ENCODE measurements at regions not wholly inside any gene's neighbourhood (a gene's known extent, or its start where the extent isn't known, plus 50 kb on each side); places are given as distances from the start of the nearest gene placed in this dataset.

DNA sequence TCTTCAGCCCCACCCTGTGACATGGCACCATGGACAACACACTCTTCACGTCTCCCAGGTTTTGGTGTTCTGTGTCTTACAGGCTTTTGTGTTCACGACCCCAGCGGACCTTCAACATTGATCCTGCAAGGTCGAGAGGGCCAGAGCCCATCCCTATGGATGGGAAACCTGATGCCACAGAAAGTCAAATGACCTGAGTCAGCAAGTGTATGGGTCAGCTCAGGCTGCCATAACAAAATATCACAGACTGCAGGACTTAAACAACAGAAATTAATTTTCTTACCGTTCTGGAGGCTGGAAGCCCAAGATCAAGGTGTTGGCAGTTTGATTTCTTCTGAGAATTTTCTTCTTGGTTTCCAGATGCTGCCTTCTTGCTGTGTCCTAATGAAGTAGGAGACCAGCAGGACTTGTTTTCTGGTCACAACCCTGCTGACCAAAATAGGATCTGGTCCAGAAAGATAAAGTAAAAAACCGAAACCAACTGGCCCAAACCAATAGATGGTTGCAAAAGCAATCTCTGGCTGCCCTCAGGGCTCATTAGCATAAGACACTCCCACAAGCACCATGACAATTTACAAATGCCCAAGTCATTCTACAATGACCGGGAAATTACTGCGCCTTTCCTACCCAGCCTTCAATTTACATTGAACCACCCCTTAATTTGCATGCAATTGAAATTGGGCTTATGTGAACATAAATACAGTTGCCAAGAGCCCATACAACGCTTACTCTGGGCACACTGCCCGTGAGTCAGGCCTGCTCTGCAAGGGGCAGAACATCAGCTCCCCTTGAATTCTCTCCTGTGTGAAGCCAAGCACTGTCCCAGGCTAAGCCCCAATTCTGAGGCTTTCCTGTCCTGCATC is 82.9 kb upstream of the SLC22A11 start:
- H3K27ac ChIP-seq (ENCODE audit: low read depth in 1 of 2, low read length in 1 of 2), result no peak overlapping the region
- 98% methylated on average over 10 of the region's 10 CpGs for WGBS
- H3K27me3 ChIP-seq (ENCODE audit: control insufficient read depth in 2 of 2, insufficient read depth in 1 of 2, low read length in 1 of 2), result no peaks in the 10 kb centered on the region
- H3K4me1 ChIP-seq (ENCODE audit: control insufficient read depth in 2 of 2, insufficient read depth in 2 of 2, low read length in 2 of 2), result peaks cover 3 to 14% of the 10 kb centered on the region in 2 donors
- H3K36me3 ChIP-seq (ENCODE audit: control insufficient read depth in 2 of 2, insufficient read depth in 2 of 2, low read length in 1 of 2), result no peaks in the 10 kb centered on the region
- H3K9me3 ChIP-seq (ENCODE audit: control insufficient read depth in 2 of 2, insufficient read depth in 1 of 2, low read length in 1 of 2), result no peaks in the 10 kb centered on the region
- no peak for DNase-seq (ENCODE audit: low read depth in 6 of 9, low spot score in 9 of 9)
- H3K4me3 ChIP-seq (ENCODE audit: low read length in 2 of 2), result no peak overlapping the region

DNA sequence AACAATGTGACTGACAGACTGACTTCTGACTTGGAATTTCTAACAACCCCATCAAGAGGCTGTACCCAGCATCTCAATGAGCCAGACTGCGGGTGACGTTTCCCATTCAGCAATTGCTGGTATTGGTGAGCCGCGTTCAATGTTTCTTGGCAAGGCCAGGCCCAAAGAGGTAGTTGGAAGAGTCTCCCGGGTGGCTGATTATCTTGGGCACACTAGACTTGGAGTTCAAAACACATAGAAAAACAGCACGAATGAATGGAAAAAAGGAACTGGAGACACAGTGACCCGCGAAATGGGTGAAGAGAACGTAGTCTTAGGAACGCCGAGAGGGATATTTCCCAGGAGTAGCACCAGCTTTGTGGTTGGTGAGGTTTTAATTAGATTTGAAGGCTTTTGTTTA is 81.1 kb upstream of the SLC22A11 start:
- Histone ChIP-seq H3K27me3 (ENCODE audit: control insufficient read depth in 2 of 2, insufficient read depth in 1 of 2, low read length in 1 of 2) (no peaks in the 10 kb centered on the region), H3K9me3 (ENCODE audit: control insufficient read depth in 2 of 2, insufficient read depth in 1 of 2, low read length in 1 of 2) (no peaks in the 10 kb centered on the region), H3K4me1 (ENCODE audit: control insufficient read depth in 2 of 2, insufficient read depth in 2 of 2, low read length in 2 of 2) (peaks cover 0 to 4% of the 10 kb centered on the region in 2 donors), H3K4me3 (ENCODE audit: low read length in 2 of 2) (no peak overlapping the region), H3K36me3 (ENCODE audit: control insufficient read depth in 2 of 2, insufficient read depth in 2 of 2, low read length in 1 of 2) (no peaks in the 10 kb centered on the region), H3K27ac (ENCODE audit: low read depth in 1 of 2, low read length in 1 of 2) (no peak overlapping the region)
- 95% methylated on average over 11 of the region's 11 CpGs for WGBS
- no peak for DNase-seq (ENCODE audit: low read depth in 6 of 9, low spot score in 9 of 9)

DNA sequence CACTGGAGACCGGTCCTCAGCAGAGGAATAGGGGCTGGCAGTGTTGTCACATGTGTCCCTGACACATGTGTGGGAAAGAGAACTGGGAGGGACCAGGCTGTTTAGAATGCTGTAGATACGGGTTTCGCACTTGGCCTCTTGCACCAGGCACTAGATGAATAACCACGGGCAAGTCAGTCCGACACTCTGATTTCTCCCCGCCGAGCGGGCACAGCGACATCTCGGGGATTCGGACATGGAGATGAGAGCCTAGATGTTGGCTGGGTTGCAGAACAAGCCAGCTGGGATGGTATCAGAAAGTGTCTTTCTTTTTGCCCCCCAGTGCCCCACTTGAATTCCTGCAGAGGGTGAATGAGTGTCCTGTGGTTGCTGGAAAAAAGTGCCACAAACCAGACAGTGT is 80.6 kb upstream of the SLC22A11 start:
- DNase-seq (ENCODE audit: low read depth in 6 of 9, low spot score in 9 of 9), result no peak
- Histone ChIP-seq H3K27ac (ENCODE audit: low read depth in 1 of 2, low read length in 1 of 2) (no peak overlapping the region), H3K27me3 (ENCODE audit: control insufficient read depth in 2 of 2, insufficient read depth in 1 of 2, low read length in 1 of 2) (no peaks in the 10 kb centered on the region), H3K36me3 (ENCODE audit: control insufficient read depth in 2 of 2, insufficient read depth in 2 of 2, low read length in 1 of 2) (no peaks in the 10 kb centered on the region), H3K4me3 (ENCODE audit: low read length in 2 of 2) (no peak overlapping the region), H3K9me3 (ENCODE audit: control insufficient read depth in 2 of 2, insufficient read depth in 1 of 2, low read length in 1 of 2) (no peaks in the 10 kb centered on the region), H3K4me1 (ENCODE audit: control insufficient read depth in 2 of 2, insufficient read depth in 2 of 2, low read length in 2 of 2) (no peaks in the 10 kb centered on the region)
- WGBS, result 98% methylated on average over 11 of the region's 11 CpGs

DNA sequence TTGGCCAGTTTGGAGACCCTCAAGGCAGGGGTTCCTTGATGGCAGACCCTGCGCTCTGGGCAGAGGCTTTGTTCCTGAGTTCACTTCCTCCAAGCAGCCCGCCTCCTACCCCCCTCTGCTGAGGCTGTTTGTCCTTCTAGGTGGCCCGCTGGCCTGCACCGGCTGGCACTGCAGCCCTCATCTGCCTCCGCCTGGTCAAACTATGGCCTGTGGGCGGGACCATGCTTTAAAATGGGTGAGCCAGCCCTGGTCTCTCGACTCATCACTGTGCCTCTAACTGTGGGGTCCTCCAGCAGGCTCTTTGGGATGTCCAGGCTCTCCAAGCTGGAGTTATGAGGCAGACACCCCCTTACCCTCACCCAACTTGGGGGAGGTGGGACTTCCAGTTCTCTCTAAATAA is 78.9 kb upstream of the SLC22A11 start:
- Histone ChIP-seq H3K4me1 (ENCODE audit: control insufficient read depth in 2 of 2, insufficient read depth in 2 of 2, low read length in 2 of 2) (no peaks in the 10 kb centered on the region), H3K36me3 (ENCODE audit: control insufficient read depth in 2 of 2, insufficient read depth in 2 of 2, low read length in 1 of 2) (no peaks in the 10 kb centered on the region), H3K27ac (ENCODE audit: low read depth in 1 of 2, low read length in 1 of 2) (no peak overlapping the region), H3K9me3 (ENCODE audit: control insufficient read depth in 2 of 2, insufficient read depth in 1 of 2, low read length in 1 of 2) (no peaks in the 10 kb centered on the region), H3K27me3 (ENCODE audit: control insufficient read depth in 2 of 2, insufficient read depth in 1 of 2, low read length in 1 of 2) (no peaks in the 10 kb centered on the region), H3K4me3 (ENCODE audit: low read length in 2 of 2) (no peak overlapping the region)
- 95% methylated on average over 7 of the region's 7 CpGs for WGBS
- DNase-seq (ENCODE audit: low read depth in 6 of 9, low spot score in 9 of 9), result no peak

DNA sequence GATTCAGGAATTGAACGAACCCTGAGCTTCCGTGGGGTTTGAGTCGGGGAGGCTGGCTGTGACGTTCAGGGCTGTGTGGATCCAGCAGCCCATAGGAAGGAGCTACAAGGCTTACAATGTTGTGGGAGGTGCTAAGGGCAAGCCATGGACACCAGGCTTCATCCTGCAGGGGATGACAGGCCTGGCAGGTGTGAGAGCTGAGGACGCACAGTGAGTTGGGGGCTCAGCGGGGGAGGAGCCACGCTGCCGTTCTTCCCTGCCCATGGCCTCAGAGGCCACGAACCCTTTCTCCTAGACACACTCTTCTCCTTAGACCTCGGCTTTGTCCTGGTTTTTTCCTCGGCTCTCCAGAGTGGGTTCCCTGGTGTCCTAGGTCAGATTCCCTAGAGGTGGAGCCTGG is 78.1 kb upstream of the SLC22A11 start:
- Histone ChIP-seq H3K27me3 (ENCODE audit: control insufficient read depth in 2 of 2, insufficient read depth in 1 of 2, low read length in 1 of 2) (no peaks in the 10 kb centered on the region), H3K4me3 (ENCODE audit: low read length in 2 of 2) (no peak overlapping the region), H3K27ac (ENCODE audit: low read depth in 1 of 2, low read length in 1 of 2) (no peak overlapping the region), H3K36me3 (ENCODE audit: control insufficient read depth in 2 of 2, insufficient read depth in 2 of 2, low read length in 1 of 2) (no peaks in the 10 kb centered on the region), H3K9me3 (ENCODE audit: control insufficient read depth in 2 of 2, insufficient read depth in 1 of 2, low read length in 1 of 2) (no peaks in the 10 kb centered on the region), H3K4me1 (ENCODE audit: control insufficient read depth in 2 of 2, insufficient read depth in 2 of 2, low read length in 2 of 2) (no peaks in the 10 kb centered on the region)
- 96% methylated on average over 11 of the region's 11 CpGs for WGBS
- DNase-seq (ENCODE audit: low read depth in 6 of 9, low spot score in 9 of 9), result no peak

DNA sequence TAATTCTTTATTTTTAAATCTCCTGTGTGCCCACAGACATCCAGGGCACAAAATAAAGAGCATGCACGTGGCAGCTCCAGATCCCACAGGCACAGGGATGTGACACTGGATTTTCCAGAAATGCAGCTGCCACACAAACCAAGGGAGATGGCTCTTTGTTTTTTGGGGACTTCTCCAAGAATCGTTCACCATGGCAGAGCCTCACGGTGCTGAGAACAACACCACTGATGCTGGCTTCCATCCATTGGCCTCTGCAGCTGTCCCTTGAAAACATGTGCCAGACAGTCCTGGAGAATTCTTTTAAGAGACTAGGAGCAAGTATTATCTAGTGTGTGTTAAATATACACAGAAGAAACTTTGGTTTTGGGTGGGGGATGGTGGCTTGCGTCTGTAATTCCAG is 73.2 kb upstream of the SLC22A11 start:
- Histone ChIP-seq H3K4me1 (ENCODE audit: control insufficient read depth in 2 of 2, insufficient read depth in 2 of 2, low read length in 2 of 2) (no peaks in the 10 kb centered on the region), H3K27me3 (ENCODE audit: control insufficient read depth in 2 of 2, insufficient read depth in 1 of 2, low read length in 1 of 2) (no peaks in the 10 kb centered on the region), H3K36me3 (ENCODE audit: control insufficient read depth in 2 of 2, insufficient read depth in 2 of 2, low read length in 1 of 2) (no peaks in the 10 kb centered on the region), H3K4me3 (ENCODE audit: low read length in 2 of 2) (no peak overlapping the region), H3K9me3 (ENCODE audit: control insufficient read depth in 2 of 2, insufficient read depth in 1 of 2, low read length in 1 of 2) (no peaks in the 10 kb centered on the region), H3K27ac (ENCODE audit: low read depth in 1 of 2, low read length in 1 of 2) (no peak overlapping the region)
- DNase-seq (ENCODE audit: low read depth in 6 of 9, low spot score in 9 of 9), result no peak
- 91% methylated on average over 4 of the region's 4 CpGs for WGBS

DNA sequence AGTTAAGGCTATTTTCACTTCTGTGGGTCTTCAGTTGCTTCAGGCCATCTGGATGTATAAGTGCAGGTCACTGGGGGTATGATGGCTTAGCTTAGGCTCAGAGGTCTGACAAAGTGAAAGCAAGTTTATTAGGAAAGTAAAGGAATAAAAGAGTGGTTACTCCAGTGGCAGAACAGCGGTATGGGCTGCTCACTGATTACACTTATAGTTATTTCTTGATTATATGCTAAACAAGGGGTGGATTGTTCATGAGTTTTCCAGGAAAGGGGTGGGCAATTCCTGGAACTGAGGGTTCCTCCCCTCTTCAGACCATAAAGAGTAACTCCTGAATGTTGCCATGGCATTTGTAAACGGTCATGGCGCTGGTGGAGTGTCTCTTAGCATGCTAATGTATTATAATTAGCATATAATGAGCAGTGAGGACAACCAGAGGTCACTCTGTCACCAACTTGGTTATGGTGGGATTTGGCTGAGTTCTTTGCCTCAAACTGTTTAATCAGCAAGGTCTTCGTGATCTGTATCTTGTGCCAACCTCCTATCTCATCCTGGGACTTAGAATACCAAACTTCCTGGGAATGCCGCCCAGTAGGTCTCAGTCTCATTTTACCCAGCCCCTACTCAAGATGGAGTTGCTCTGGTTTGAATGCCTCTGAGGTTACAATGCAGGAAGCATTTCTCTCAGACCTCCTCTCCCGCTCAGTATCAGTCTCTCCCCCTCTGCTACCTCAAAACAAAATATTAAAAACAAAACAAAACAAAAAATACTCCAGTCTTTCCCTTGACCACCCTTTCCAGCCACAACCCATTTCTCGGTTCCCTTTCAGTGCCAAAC is 71.3 kb upstream of the SLC22A11 start:
- Histone ChIP-seq H3K27ac (ENCODE audit: low read depth in 1 of 2, low read length in 1 of 2) (no peak overlapping the region), H3K4me1 (ENCODE audit: control insufficient read depth in 2 of 2, insufficient read depth in 2 of 2, low read length in 2 of 2) (no peaks in the 10 kb centered on the region), H3K27me3 (ENCODE audit: control insufficient read depth in 2 of 2, insufficient read depth in 1 of 2, low read length in 1 of 2) (no peaks in the 10 kb centered on the region), H3K4me3 (ENCODE audit: low read length in 2 of 2) (no peak overlapping the region), H3K36me3 (ENCODE audit: control insufficient read depth in 2 of 2, insufficient read depth in 2 of 2, low read length in 1 of 2) (no peaks in the 10 kb centered on the region), H3K9me3 (ENCODE audit: control insufficient read depth in 2 of 2, insufficient read depth in 1 of 2, low read length in 1 of 2) (no peaks in the 10 kb centered on the region)
- DNase-seq (ENCODE audit: low read depth in 6 of 9, low spot score in 9 of 9), result no peak
- 95% methylated on average over 7 of the region's 7 CpGs for WGBS

DNA sequence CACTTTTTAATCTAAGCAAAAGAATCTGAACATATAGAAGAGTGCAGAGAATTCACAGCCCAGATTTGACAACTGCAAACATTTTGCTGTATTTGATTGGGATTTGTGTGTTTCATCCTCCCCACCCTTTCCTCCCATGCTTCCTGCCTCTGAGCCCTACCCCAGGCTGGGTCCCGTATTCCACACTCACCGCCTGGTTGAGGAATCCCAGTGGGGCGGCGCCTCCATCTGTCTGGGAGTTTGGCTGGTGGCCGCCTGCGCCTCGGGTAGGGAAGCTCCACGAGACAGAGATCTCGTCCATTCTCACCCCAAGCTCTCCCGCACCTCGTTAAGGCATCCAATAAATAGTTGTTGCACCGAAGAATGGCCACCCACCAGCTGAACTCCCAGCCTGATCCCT is 70.7 kb upstream of the SLC22A11 start:
- no peaks in the 10 kb centered on the region for H3K36me3 ChIP-seq (ENCODE audit: control insufficient read depth in 2 of 2, insufficient read depth in 2 of 2, low read length in 1 of 2)
- H3K4me3 ChIP-seq (ENCODE audit: low read length in 2 of 2), result no peak overlapping the region
- H3K4me1 ChIP-seq (ENCODE audit: control insufficient read depth in 2 of 2, insufficient read depth in 2 of 2, low read length in 2 of 2), result peaks cover 0 to 6% of the 10 kb centered on the region in 2 donors
- peaks cover 0 to under 1% of the 10 kb centered on the region in 2 donors for H3K27me3 ChIP-seq (ENCODE audit: control insufficient read depth in 2 of 2, insufficient read depth in 1 of 2, low read length in 1 of 2)
- DNase-seq (ENCODE audit: low read depth in 6 of 9, low spot score in 9 of 9), result no peak
- no peak overlapping the region for H3K27ac ChIP-seq (ENCODE audit: low read depth in 1 of 2, low read length in 1 of 2)
- 94% methylated on average over 12 of the region's 12 CpGs for WGBS
- H3K9me3 ChIP-seq (ENCODE audit: control insufficient read depth in 2 of 2, insufficient read depth in 1 of 2, low read length in 1 of 2), result no peaks in the 10 kb centered on the region

DNA sequence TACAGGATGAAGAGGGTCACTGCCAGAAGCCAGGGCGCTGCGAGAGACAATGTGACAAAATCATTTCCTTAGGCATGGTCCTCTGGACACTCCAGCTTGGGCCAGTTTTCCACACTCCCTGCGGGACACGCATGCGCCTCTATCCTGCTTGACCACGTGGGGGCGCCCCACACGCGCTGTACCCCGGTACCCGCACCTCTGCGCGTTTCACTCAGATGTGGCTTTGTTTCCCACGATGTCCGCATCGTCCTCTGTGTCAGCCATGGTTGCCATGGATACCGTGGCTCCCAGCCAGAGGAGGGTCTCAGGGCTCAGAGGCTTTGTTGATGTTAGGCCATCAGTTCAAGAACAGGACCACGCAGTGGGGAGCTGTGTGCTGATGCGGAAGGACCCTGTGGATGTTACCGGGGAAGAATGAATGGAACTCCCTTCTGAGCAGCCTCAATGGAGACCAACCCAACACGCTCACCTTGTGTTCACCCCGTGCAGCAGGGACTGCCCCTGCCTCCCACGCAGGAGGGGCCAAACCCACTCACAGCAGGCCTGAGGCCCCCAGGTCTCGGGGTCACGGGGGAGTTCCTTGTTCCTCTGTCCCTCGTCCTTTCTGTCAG is 65.8 kb upstream of the SLC22A11 start:
- WGBS, result 31% methylated on average over 26 of the region's 26 CpGs
- Histone ChIP-seq H3K4me3 (ENCODE audit: low read length in 2 of 2) (no peak overlapping the region), H3K9me3 (ENCODE audit: control insufficient read depth in 2 of 2, insufficient read depth in 1 of 2, low read length in 1 of 2) (no peaks in the 10 kb centered on the region), H3K4me1 (ENCODE audit: control insufficient read depth in 2 of 2, insufficient read depth in 2 of 2, low read length in 2 of 2) (peaks cover 0 to 15% of the 10 kb centered on the region in 2 donors), H3K27me3 (ENCODE audit: control insufficient read depth in 2 of 2, insufficient read depth in 1 of 2, low read length in 1 of 2) (peaks cover 0 to 6% of the 10 kb centered on the region in 2 donors), H3K36me3 (ENCODE audit: control insufficient read depth in 2 of 2, insufficient read depth in 2 of 2, low read length in 1 of 2) (no peaks in the 10 kb centered on the region), H3K27ac (ENCODE audit: low read depth in 1 of 2, low read length in 1 of 2) (no peak overlapping the region)
- peak in 7 of 9 donors; percentile 6 to 55 (median 18) for DNase-seq (ENCODE audit: low read depth in 6 of 9, low spot score in 9 of 9)
